NCI-H82 (cell line): ENCODE measurements at regions not wholly inside any gene's neighbourhood (a gene's known extent, or its start where the extent isn't known, plus 50 kb on each side); places are given as distances from the start of the nearest gene placed in this dataset.
"Not testable (repeated sequence)": the region's sequence is repeated elsewhere in the genome, so short reads cannot be mapped to it uniquely, and the experiment has no call there.

Experiments
- DNase-seq: peaks from one replicate; lab custom pipeline; 2025; lab: John Stamatoyannopoulos, UW

- DNase-seq = no peak
Observed at GRCh38 chr2:223294756-223295155, 242.8 kb downstream of the KCNE4 start.

- peak; percentile 15 for DNase-seq
Observed at GRCh38 chr2:223297788-223298187, 245.8 kb downstream of the KCNE4 start.

DNA sequence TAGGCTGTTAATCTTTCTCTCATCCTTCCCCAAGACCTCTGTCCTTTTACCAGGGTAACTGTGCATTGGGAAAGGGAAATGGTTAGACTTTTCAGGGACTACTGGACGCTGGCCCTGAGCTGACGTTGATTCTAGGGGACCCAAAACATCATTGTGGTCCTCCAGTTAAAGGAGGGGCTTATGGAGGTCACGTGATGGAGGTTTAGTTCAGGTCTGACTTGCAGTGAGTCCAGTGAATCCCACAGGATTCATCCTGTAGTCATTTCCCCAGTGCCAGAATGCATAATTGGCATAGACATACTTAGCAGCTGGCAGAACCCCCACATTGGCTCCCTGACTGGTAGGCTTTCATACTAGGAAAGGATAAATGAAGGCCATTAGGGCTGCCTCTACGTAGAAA lies 246.3 kb downstream of the KCNE4 start:
- peak; percentile 64 for DNase-seq

DNA sequence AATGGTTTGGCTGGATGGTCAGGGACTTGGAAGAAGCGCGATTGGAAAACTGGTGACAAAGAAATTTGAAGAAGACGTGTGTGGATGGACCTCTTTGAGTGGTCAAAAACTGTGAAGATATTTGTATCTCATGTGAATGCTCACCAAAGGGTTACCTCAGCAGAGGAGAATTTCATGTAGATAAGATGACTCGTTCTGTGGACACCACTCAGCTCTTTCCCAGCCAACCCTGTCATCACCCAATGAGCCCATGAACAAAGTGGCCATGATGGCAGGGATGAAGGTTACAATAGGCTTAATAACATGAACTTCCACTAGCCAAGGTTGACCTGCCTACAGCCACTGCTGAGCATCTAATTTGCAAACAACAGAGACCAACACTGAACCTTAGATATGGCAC lies 248.3 kb downstream of the KCNE4 start:
- no peak for DNase-seq

DNA sequence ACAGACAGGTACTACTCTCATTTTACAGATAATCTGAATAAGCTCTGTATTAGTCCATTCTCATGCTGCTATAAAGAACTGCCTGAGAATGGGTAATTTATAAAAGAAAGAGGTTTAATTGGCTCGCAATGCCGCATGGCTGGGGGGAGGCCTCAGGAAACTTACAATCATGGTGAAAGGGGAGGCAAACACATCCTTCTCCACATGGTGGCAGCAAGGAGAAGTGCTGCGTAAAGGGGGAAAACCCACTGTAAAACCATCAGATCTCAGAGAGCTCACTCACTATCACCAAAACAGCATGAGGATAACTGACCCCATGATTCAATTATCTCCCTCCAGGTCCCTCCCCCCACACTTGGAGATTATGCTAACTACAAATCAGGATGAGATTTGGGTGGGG lies 254.4 kb downstream of the KCNE4 start:
- peak; percentile 60 for DNase-seq

GRCh38 chr2:223311889-223312680 lies 260.1 kb downstream of the KCNE4 start:
- no peak for DNase-seq

DNA sequence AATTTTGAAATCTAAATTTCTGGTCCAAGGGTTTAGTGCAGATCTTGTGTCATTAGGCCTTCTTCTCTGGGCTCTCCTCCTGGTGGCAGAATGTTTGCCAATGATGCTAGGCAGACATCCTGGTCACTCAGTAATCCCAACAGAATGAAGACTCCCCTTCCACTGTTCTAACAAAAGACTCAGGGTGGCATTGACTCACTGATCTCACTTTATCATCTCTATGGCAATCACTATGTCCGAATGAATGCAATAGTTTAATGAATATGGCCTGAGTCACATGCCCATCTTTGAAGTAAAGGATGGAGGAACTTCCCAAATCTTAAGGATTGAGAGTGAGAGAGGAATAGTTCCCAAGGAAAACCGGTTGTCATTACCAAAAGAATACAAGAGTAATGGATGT lies 261.1 kb downstream of the KCNE4 start:
- DNase-seq = no peak

DNA sequence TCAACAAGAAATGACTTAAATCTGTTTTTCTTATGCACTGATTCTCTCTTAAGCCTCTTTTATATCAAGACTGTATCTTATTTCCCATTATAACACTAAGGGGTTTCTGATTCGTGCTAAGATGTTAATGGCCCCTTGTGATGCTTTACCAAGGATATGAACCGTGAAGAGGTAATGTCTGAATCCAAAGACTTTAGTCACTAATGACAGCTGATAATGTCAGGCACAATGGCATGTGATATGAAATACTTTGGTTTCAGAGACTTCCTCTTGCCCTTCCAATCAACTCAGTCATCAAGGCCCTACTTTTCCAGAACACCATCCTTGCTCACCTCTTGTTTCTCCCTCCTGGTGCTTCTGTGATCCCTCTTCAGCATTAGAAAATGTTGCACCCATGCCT lies 262.8 kb downstream of the KCNE4 start:
- no peak for DNase-seq

DNA sequence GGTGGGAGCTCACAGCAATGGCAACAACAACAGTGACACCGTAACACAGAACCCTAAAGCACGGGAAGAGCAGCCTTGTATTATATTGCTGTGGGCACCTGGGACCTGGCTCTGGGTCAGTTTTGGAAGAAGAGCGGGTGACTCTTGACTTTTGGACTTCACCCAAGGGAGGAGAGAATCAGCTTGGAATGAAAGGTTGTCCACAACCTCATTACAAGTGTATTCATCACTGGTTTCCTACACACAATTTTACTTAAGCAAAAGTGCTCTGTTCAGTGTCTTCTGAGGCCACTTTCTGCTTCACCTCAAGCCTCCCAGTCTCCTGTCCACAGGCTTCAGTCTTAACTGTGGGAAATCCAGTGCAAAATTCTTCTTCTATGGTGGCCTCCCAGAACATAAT lies 263.8 kb downstream of the KCNE4 start:
- no peak for DNase-seq

- no peak for DNase-seq
Observed at GRCh38 chr2:223316342-223316741, 264.4 kb downstream of the KCNE4 start.

- no peak for DNase-seq
Observed at GRCh38 chr2:223319601-223320000, 267.6 kb downstream of the KCNE4 start.

DNA sequence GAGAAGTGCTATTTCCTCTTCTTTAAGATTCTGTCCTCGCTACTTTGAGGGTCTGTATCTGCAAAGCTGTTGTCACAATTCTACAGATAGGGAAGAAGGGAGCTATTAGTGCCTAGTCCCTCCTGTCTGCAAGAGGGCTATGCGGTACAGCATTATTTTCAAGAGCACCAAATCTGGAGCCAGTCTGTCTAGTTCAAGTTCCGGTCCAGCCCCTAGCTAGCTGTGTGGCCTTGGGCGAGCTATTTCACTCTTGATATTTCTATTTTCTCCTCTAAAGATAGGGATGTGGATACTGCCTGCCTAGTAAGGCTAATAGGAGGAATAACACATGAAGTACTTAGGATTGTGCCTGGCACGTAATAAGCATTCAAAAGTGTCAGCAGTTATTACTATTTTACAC lies 272.4 kb downstream of the KCNE4 start:
- no peak for DNase-seq

DNA sequence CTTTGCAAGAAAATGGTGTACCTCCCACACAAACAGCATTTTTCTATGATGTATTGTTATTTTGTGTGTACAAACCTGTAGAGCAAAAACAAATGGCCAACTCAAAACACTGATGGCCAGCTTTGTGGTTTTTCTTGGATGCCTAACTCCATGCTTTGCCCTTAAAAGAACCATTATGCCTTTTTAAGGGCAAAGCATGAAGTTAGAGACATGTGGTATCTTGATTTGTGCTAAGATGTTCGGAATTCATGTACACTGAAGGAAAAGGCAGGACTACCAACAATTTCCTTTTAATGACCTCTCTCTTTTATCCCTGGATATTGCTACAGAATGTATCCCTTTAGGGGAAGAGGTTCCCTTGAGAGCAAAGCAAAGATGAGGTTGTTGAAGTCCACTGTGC lies 273.6 kb downstream of the SCG2 start:
- DNase-seq = no peak

GRCh38 chr2:223330747-223331146 lies 271.4 kb downstream of the SCG2 start:
- DNase-seq = not testable (repeated sequence)

GRCh38 chr2:223338016-223338415 lies 264.1 kb downstream of the SCG2 start:
- no peak for DNase-seq

DNA sequence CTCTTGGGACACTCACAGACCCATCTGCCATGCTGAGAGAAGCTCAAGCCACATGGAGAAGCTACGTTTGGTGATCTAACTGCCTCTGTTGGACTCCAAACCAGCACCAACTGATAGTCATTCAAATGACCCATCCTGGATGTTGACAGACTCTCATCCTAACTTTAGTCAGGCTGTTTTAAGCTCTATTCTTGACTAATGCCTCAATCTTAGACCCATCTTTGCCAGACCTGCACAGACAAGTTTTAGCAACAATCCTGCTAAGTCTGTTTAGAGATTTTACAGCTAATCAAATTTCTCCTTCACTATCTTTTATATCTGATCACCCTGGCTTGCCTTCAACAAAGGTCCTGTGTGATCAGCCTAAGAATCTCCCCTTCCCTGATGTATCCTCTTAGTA lies 245.1 kb downstream of the SCG2 start:
- DNase-seq = no peak

DNA sequence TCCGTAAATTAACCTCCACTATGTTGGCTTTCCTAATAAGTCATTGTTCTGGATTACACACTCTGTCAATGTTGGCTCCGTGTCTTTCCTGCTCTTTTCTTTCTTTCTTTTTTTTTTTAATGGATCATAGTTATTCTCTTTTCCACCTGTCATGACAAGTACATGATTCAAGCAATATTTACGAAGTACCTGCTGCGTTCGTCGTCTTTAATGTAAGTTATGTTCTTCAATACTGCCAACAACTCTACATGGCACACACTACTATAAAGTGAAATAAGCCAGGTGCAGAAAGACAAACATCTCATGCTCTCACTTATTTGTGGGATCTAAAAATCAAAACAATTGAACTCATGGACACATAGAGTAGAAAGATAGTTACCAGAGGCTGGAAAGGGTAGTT lies 239.1 kb downstream of the SCG2 start:
- DNase-seq = no peak

- peak; percentile 32 for DNase-seq
Observed at GRCh38 chr2:223365158-223365679, 236.9 kb downstream of the SCG2 start.

DNA sequence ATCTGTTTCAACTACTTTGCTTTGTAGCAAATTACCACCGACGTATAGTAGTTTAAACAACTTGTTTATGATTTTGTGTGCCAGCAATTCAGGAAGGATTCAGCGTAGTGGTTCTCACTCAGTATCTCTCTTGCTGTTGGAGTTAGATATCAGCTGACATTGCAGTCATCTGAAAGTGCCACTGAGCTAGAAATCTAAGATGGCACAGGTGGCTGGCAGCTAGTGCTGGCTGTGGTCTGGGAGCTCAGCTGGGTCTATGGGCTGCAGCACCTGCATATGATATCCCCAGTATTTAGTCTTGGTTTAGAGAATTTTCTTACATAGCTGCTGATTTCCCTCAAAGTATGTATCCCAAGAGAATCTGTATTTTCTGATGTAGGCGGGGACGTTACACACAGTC lies 235.6 kb downstream of the SCG2 start:
- DNase-seq = peak; percentile 24

GRCh38 chr2:223368481-223368880 lies 233.7 kb downstream of the SCG2 start:
- DNase-seq = no peak

DNA sequence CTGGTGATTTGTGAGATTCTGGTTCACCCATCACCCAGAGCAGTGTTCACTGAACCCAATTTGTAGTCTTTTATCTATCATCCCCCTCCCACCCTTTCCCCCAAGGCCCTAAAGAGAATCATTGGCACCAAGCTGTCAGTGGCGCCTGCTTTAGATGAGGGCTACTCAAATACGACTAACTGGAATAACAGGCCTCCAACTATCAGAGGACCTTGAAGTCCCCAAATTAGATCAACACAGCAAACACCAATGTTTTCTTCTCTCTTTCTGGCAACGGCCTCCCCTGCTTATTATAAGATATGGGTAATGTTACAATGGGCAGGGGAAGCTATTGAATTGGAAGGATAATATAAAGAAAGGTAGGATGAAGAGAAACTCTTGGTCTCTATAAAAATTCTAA lies 232.3 kb downstream of the SCG2 start:
- no peak for DNase-seq

GRCh38 chr2:223383315-223383714 lies 218.8 kb downstream of the SCG2 start:
- no peak for DNase-seq

DNA sequence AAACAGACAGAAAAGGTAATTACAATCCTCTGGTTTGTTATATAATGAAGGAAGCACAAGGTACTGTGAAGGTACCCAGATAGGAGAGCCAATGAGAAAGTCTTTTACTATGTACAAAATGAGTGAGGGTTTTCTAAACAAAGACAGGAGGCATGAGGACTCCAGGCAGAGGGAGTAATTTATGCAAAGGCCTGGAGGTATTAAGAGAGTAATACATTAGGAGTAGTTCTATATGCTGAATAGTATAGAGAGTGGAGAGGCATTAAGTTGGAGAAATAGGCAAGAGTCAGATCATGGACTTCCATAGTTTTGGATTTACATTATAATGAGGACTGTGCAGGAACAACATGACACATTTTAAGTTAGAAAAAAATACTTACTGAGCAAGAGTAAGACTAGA lies 216.0 kb downstream of the SCG2 start:
- no peak for DNase-seq

- DNase-seq = no peak
Observed at GRCh38 chr2:223386984-223387383, 215.2 kb downstream of the SCG2 start.
